Stomach (tissue), 8 donors: ENCODE measurements at regions not wholly inside any gene's neighbourhood (a gene's known extent, or its start where the extent isn't known, plus 50 kb on each side); places are given as distances from the start of the nearest gene placed in this dataset.

Source experiments
- DNase-seq, 2 donors: peaks; one replicate each; pipeline versions ENCODE4 v3.0.0 to v3.0.0-alpha.2; 2013 to 2019
- H3K27ac ChIP-seq, 5 donors: fragments of 200-600 bp in 4 of 5; sonication (generic) in 4 of 5; one replicate each; pipeline ENCODE4 v1.5.1; 2013 to 2019; ENCODE audit warnings: mild to moderate bottlenecking in 1 of 5, moderate library complexity in 1 of 5
- H3K27me3 ChIP-seq, 3 donors: fragments of 200-600 bp; sonication (generic); one replicate each; pipeline ENCODE4 v1.5.1; 2017 to 2019; ENCODE audit warnings: mixed run types in 1 of 3
- H3K36me3 ChIP-seq, 4 donors: fragments of 200-600 bp; sonication (generic); 1 replicate in 3 of 4; 2 replicates in 1 of 4; pipeline ENCODE4 v1.5.1; 2016 to 2019
- H3K4me1 ChIP-seq, 4 donors: fragments of 200-600 bp; sonication (generic); one replicate each; pipeline ENCODE4 v1.5.1; 2016 to 2019
- H3K4me3 ChIP-seq, 4 donors: fragments of 200-600 bp; sonication (generic) in 3 of 4; one replicate each; pipeline ENCODE4 v1.5.1; 2016 to 2019; ENCODE audit warnings: mild to moderate bottlenecking in 1 of 4
- H3K9me3 ChIP-seq, 4 donors: fragments of 200-600 bp; sonication (generic); one replicate each; pipeline ENCODE4 v1.5.1; 2016 to 2019
- EP300 ChIP-seq: sonication (generic); formaldehyde crosslinking; IDR thresholded peaks from one replicate; pipeline ENCODE4 v1.6.1; 2017; ENCODE audit warnings: antibody characterized with exemption
- POLR2A ChIP-seq, 4 donors: fragments of 450-650 bp; IDR thresholded peaks; one replicate each; pipeline ENCODE4 v1.6.1; 2016; ENCODE audit warnings: antibody characterized with exemption in 4 of 4, control low read depth in 2 of 4, mild to moderate bottlenecking in 1 of 4, moderate library complexity in 1 of 4
- POLR2AphosphoS5 ChIP-seq, 3 donors: sonication (generic); formaldehyde crosslinking; IDR thresholded peaks; one replicate each; pipeline ENCODE4 v1.6.1; 2016; ENCODE audit warnings: antibody characterized with exemption in 3 of 3
- WGBS, 5 donors: extraction: QIAGEN DNeasy Blood & Tissue Kit in 3 of 5; methylation state at CpG; one replicate each; pipeline versions ENCODE4 v1.1.5 to v1.1.7; 2013 to 2018; 5-methylcytosine and 5-hydroxymethylcytosine counted together
- intact Hi-C: fragments of 100-400 bp; cut with DNase I; formaldehyde crosslinking; loops from one replicate; pipeline ENCODE4 v1.15.1; 2023; ENCODE audit warnings: low total_unique reads
- TF ChIP-seq, protein P1 (sequence below), 7 experiments: fragments of 450-650 bp in 4 of 7; fragments of 200-600 bp in 3 of 7; sonication (generic) in 3 of 7; IDR thresholded peaks; one replicate each; pipeline ENCODE4 v1.5.1; 2016 to 2019; ENCODE audit warnings: antibody characterized with exemption in 7 of 7, control low read depth in 2 of 7, mild to moderate bottlenecking in 1 of 7
- donor health status: healthy with polysubstance abuse.
- donor health status: Bipolar disorder and iron deficiency.
- donor health status: healthy.

DNA sequence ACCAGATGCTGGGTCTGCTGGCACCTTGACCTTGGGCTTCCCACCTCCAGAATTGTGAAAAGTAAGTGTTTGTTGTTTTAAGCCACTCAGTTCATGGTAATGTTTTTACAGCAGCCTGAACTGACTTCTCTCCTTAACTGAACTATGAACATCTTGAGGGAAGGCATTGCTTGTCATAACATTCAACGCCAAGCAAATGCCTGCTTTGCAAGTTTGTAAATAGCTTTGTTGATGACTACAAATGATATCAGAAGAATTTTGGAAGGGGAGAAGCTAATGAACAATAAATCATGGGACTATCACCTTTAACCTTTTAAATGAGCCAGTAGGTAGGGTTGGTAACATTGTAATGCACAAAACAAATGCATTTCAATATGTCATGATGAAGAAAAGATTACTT, 402.4 kb upstream of the ADARB2 start:
- TF ChIP-seq POLR2AphosphoS5 (IDR thresholded peaks at IDR 0.05) (no peak), POLR2A (IDR thresholded peaks at IDR 0.05) (no peak), EP300 (no peak)
- TF ChIP-seq, protein P1, sequence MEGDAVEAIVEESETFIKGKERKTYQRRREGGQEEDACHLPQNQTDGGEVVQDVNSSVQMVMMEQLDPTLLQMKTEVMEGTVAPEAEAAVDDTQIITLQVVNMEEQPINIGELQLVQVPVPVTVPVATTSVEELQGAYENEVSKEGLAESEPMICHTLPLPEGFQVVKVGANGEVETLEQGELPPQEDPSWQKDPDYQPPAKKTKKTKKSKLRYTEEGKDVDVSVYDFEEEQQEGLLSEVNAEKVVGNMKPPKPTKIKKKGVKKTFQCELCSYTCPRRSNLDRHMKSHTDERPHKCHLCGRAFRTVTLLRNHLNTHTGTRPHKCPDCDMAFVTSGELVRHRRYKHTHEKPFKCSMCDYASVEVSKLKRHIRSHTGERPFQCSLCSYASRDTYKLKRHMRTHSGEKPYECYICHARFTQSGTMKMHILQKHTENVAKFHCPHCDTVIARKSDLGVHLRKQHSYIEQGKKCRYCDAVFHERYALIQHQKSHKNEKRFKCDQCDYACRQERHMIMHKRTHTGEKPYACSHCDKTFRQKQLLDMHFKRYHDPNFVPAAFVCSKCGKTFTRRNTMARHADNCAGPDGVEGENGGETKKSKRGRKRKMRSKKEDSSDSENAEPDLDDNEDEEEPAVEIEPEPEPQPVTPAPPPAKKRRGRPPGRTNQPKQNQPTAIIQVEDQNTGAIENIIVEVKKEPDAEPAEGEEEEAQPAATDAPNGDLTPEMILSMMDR (IDR thresholded peaks at IDR 0.05) = no peak
- H3K27ac ChIP-seq = no peak overlapping the region
- intact Hi-C loops = no loop called here
- DNase-seq = no peak
- WGBS, 5 donors = 65 to 75% (median 68%) methylated on average over 1 of the region's 1 CpG
- no peaks in the 10 kb centered on the region for H3K36me3 ChIP-seq
- H3K9me3 ChIP-seq = peaks cover 0 to 9% (median 0%) of the 10 kb centered on the region in 4 donors
- no peaks in the 10 kb centered on the region for H3K27me3 ChIP-seq
- no peaks in the 10 kb centered on the region for H3K4me1 ChIP-seq
- no peak overlapping the region for H3K4me3 ChIP-seq

DNA sequence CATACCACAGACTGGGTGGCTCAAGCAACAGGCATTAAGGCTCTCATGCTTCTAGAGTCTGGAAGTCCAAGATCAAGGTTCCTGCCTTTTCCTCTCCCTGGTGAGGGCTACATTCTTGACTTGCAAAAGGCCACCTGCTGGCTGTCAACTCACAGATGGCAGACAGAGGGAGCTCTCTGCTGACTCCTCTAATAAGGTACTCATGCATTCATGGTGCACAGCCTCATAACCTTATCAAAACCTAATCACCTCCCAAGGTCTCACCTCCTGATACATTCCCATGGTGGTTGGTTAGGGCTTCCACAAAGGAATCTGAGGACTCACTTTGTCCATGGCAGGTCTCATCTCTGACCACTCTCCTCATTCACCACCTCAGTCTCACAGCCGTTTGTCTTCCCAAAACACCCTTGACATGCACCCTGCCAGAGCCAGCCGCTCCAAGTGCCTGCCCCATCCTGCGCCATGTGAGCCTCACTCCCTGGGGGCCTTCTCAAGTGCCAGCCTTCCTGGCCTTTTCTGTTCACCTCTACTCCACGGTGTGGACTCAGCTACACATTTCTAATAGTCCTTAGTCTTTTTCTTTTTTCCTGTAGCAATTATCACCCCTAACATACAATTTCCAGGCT, 400.3 kb upstream of the ADARB2 start:
- H3K4me3 ChIP-seq = no peak overlapping the region
- no peaks in the 10 kb centered on the region for H3K36me3 ChIP-seq
- intact Hi-C loops = no loop called here
- peak in 1 of 2 donors; percentile 35 for DNase-seq
- no peaks in the 10 kb centered on the region for H3K27me3 ChIP-seq
- TF ChIP-seq POLR2A (IDR thresholded peaks at IDR 0.05) (no peak), POLR2AphosphoS5 (IDR thresholded peaks at IDR 0.05) (no peak)
- TF ChIP-seq, protein P1 (IDR thresholded peaks at IDR 0.05) = peak in 1 of 7 experiments; percentile 13
- no peak overlapping the region for H3K27ac ChIP-seq
- peaks cover 0 to 9% (median 0%) of the 10 kb centered on the region in 4 donors for H3K9me3 ChIP-seq
- H3K4me1 ChIP-seq = no peaks in the 10 kb centered on the region
- WGBS, 5 donors = 87 to 93% (median 89%) methylated on average over 4 of the region's 4 CpGs

DNA sequence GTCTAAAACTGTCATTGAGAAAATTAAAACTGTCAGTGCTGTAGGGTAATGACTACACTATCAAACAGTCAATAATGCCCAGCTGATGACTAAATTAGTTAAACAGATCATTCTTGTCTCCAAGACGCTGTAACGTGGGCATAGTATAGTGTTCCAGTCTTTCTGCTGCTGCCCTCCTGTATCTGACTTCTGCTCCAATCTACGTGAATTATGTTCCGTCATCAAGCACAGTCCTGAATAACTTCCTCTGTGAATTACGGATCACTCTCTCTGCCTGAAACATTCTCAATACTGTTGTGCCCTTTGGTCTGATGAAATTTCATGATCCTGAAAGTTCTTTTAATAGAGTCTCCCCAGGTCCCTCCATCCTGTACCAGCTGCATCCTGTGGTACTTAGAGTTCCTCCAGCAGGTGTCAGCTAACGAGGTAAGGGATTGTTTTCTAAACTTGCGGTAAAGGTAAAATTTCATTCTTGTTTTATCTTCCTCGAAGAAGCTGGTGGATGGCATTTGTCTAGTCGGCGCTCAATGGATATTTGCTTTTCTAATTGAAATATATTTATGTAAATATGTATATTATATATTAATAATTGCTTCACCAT, 393.5 kb upstream of the ADARB2 start:
- Histone ChIP-seq H3K27ac (no peak overlapping the region), H3K27me3 (peaks cover 0 to 4% (median 0%) of the 10 kb centered on the region in 3 donors), H3K4me1 (no peaks in the 10 kb centered on the region), H3K4me3 (no peak overlapping the region), H3K36me3 (no peaks in the 10 kb centered on the region), H3K9me3 (no peaks in the 10 kb centered on the region)
- 66 to 81% (median 68%) methylated on average over 10 of the region's 10 CpGs for WGBS, 5 donors
- intact Hi-C loops = no loop called here
- no peak for DNase-seq
- TF ChIP-seq POLR2AphosphoS5 (IDR thresholded peaks at IDR 0.05) (no peak), EP300 (no peak), POLR2A (IDR thresholded peaks at IDR 0.05) (no peak)
- TF ChIP-seq, protein P1 (IDR thresholded peaks at IDR 0.05) = no peak

DNA sequence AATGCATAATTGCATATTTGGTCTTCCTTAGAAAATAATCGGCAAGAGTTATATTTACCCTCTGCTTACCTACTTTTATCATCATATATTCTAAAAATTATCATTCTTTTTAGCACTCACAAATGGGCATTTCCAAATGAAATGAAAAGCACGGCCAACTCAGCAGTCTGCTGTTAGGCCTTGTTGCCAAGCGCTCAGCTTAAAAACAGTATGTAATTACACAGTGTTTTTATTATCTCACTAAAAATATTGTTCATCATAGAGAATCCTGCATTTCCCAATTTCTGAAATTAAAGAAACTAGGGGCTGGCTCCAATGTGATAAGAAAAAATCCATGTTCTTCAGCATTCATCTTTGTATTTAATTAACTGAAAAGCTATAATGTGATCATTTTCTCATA, 391.7 kb upstream of the ADARB2 start:
- H3K27ac ChIP-seq = no peak overlapping the region
- intact Hi-C loops = no loop called here
- no peak overlapping the region for H3K4me3 ChIP-seq
- H3K27me3 ChIP-seq = peaks cover 0 to 4% (median 0%) of the 10 kb centered on the region in 3 donors
- no peaks in the 10 kb centered on the region for H3K36me3 ChIP-seq
- H3K4me1 ChIP-seq = no peaks in the 10 kb centered on the region
- no peaks in the 10 kb centered on the region for H3K9me3 ChIP-seq
- TF ChIP-seq EP300 = no peak
- no peak for TF ChIP-seq POLR2AphosphoS5 (IDR thresholded peaks at IDR 0.05)
- TF ChIP-seq, protein P1 (IDR thresholded peaks at IDR 0.05) = no peak
- TF ChIP-seq POLR2A (IDR thresholded peaks at IDR 0.05) = no peak
- WGBS, 5 donors = 89 to 94% (median 90%) methylated on average over 3 of the region's 3 CpGs
- DNase-seq = no peak
